IPS-11a (cell line): ENCODE measurements at regions not wholly inside any gene's neighbourhood (a gene's known extent, or its start where the extent isn't known, plus 50 kb on each side); places are given as distances from the start of the nearest gene placed in this dataset.
"Not testable (repeated sequence)": the region's sequence is repeated elsewhere in the genome, so short reads cannot be mapped to it uniquely, and the experiment has no call there.

Experiments
- H3K4me3 ChIP-seq: one replicate; pipeline ENCODE4 v1.5.1; 2013; ENCODE audit warnings: low read depth, low read length, control low read depth

- H3K4me3 ChIP-seq: not testable (repeated sequence)
Observed at GRCh38 chr1:149228672-149229585, 125.6 kb upstream of the NBPF9 start.

GRCh38 chr1:149229813-149230212 is 126.5 kb upstream of the NBPF9 start:
- H3K4me3 ChIP-seq: not testable (repeated sequence)

- H3K4me3 ChIP-seq: not testable (repeated sequence)
Observed at GRCh38 chr1:149234926-149235914, 131.9 kb upstream of the NBPF9 start.

GRCh38 chr1:149237515-149237914 is 134.2 kb upstream of the NBPF9 start:
- not testable (repeated sequence) for H3K4me3 ChIP-seq

GRCh38 chr1:149239897-149240508 is 136.7 kb upstream of the NBPF9 start:
- not testable (repeated sequence) for H3K4me3 ChIP-seq

- not testable (repeated sequence) for H3K4me3 ChIP-seq
Observed at GRCh38 chr1:149240530-149240929, 137.2 kb upstream of the NBPF9 start.

- not testable (repeated sequence) for H3K4me3 ChIP-seq
Observed at GRCh38 chr1:149241272-149241671, 137.9 kb upstream of the NBPF9 start.

- not testable (repeated sequence) for H3K4me3 ChIP-seq
Observed at GRCh38 chr1:149243572-149243971, 140.2 kb upstream of the NBPF9 start.

GRCh38 chr1:149244621-149245020 is 141.3 kb upstream of the NBPF9 start:
- H3K4me3 ChIP-seq: not testable (repeated sequence)

- H3K4me3 ChIP-seq: not testable (repeated sequence)
Observed at GRCh38 chr1:149246212-149246611, 142.9 kb upstream of the NBPF9 start.

- not testable (repeated sequence) for H3K4me3 ChIP-seq
Observed at GRCh38 chr1:149248610-149249009, 145.3 kb upstream of the NBPF9 start.

GRCh38 chr1:149249850-149250467 is 146.6 kb upstream of the NBPF9 start:
- H3K4me3 ChIP-seq: not testable (repeated sequence)

GRCh38 chr1:149254894-149255847 is 151.8 kb upstream of the NBPF9 start:
- H3K4me3 ChIP-seq: not testable (repeated sequence)

GRCh38 chr1:149260284-149260683 is 156.9 kb upstream of the NBPF9 start:
- H3K4me3 ChIP-seq: not testable (repeated sequence)

- not testable (repeated sequence) for H3K4me3 ChIP-seq
Observed at GRCh38 chr1:149260736-149261340, 157.5 kb upstream of the NBPF9 start.

- not testable (repeated sequence) for H3K4me3 ChIP-seq
Observed at GRCh38 chr1:149267287-149267686, 163.9 kb upstream of the NBPF9 start.

GRCh38 chr1:149269001-149269702 is 165.8 kb upstream of the NBPF9 start:
- H3K4me3 ChIP-seq: not testable (repeated sequence)

GRCh38 chr1:149269833-149270232 is 166.5 kb upstream of the NBPF9 start:
- not testable (repeated sequence) for H3K4me3 ChIP-seq

GRCh38 chr1:149274493-149274892 is 171.1 kb upstream of the NBPF9 start:
- not testable (repeated sequence) for H3K4me3 ChIP-seq
